NCI-H2171 (cell line): ENCODE measurements at regions not wholly inside any gene's neighbourhood (a gene's known extent, or its start where the extent isn't known, plus 50 kb on each side); places are given as distances from the start of the nearest gene placed in this dataset.

Source experiments
- DNase-seq: peaks from one replicate; lab custom pipeline; 2025; lab: John Stamatoyannopoulos, UW

GRCh38 chr7:53520841-53521240 is 485.4 kb downstream of the POM121L12 start:
- DNase-seq = no peak

DNA sequence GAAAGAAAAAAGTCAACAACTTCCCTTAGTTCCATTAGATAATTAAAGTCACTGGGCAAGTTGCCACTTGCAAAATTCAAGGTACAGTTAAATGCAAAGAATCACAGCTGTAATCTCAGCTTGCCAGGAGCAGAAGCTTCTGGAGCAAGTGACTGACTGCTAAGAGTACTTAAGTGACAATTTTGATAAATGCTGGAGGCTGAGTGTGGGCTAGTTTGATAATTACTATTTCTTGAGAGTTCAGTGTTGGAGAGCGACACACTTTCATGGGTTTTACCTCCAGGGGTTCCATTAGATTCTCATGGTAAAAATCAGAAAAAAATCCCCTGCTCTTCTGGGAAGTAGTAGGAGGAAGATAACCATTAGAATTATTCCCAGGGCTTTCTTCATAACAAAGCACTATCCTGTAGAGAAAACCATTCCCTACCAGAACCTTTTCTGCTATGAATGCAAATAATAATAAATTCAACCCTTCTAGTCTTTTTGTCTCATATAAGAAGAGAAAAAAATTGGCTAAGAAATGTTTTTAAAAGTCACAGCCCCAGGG is 486.3 kb downstream of the POM121L12 start:
- no peak for DNase-seq

DNA sequence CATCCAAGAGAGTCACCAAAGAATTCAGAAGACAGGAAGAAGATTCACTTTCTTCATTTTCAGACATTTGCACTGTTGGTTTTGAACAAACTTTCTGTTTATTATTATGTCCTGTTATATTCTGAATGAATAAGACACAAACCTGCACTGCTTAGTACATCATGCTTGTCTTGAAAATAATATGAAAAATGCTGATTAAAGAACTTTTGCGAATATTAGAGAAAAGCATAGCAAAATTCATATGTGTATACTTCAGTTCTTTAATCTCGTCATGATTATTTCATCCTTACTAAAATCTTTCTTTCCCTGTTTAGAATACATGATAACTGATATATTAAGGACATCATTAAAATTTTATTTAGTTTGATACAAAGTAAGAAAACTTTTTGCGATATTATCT is 504.1 kb downstream of the POM121L12 start:
- no peak for DNase-seq

GRCh38 chr7:53541475-53541874 is 506.0 kb downstream of the POM121L12 start:
- DNase-seq = peak; percentile 3

DNA sequence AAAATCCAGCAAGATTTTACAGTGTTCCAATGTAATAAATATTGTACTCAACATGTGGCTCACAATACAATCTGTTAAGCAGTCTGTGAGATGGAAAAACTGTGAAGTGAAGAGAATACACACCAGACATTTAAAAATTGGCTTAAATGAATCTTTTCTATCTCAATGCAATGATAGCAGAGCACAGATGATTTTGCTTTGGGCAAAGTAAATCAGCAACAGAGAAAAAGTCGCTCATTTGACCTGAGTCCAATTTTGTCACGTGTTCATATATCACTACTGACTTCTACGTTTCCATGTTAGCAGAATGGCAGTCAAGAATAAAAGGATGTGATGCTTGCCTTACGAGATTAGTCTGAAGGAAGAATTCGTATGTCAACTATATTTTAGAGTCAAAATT is 506.7 kb downstream of the POM121L12 start:
- DNase-seq = no peak
